H1 (cell line): ENCODE measurements at regions not wholly inside any gene's neighbourhood (a gene's known extent, or its start where the extent isn't known, plus 50 kb on each side); places are given as distances from the start of the nearest gene placed in this dataset.

Source experiments
- CTCF ChIA-PET: fragments of 300-600 bp; sonication (Branson Sonifier 250); formaldehyde crosslinking; loops from one replicate; lab custom pipeline; 2021; ENCODE audit not compliant: partially characterized antibody; lab: Charles Lee
- POLR2A ChIA-PET: fragments of 300-600 bp; sonication (Branson Sonifier 250); formaldehyde crosslinking; loops from one replicate; lab custom pipeline; 2021; ENCODE audit warnings: inconsistent platforms; ENCODE audit not compliant: partially characterized antibody; lab: Charles Lee
- DNase-seq, 2 experiments: peaks; one replicate each; pipeline versions ENCODE4 v3.0.0 to v3.0.0-alpha.2; 2010 to 2022; ENCODE audit warnings: low spot score in 2 of 2, low read depth in 1 of 2, mixed read lengths in 1 of 2
- FAIRE-seq: peaks from 2 replicates; lab custom pipeline; 2011; peaks lifted over from hg19 to GRCh38; lab: Jason Lieb, UNC
- H2AFZ ChIP-seq: 2 replicates; pipeline ENCODE4 v1.8.1; 2012; ENCODE audit warnings: low read length, inconsistent platforms
- H2AK5ac ChIP-seq: 2 replicates; pipeline ENCODE4 v1.6.1; 2013; ENCODE audit warnings: low read depth, low read length
- H2BK120ac ChIP-seq: replicated peaks from 2 replicates; pipeline ENCODE3; 2013; ENCODE audit warnings: low read depth, low read length, inconsistent platforms
- H2BK12ac ChIP-seq: 2 replicates; pipeline ENCODE4 v1.6.1; 2013; ENCODE audit warnings: low read depth, low read length
- H2BK15ac ChIP-seq: 2 replicates; pipeline ENCODE4 v1.6.1; 2013; ENCODE audit warnings: low read length
- H2BK20ac ChIP-seq: 2 replicates; pipeline ENCODE4 v1.6.1; 2013; ENCODE audit warnings: low read length
- H2BK5ac ChIP-seq: 2 replicates; pipeline ENCODE4 v1.6.1; 2013; ENCODE audit warnings: low read depth, low read length
- H3K14ac ChIP-seq: 2 replicates; pipeline ENCODE4 v1.6.1; 2013; ENCODE audit warnings: inconsistent platforms; ENCODE audit not compliant: insufficient read length
- H3K18ac ChIP-seq: 2 replicates; pipeline ENCODE4 v1.6.1; 2013; ENCODE audit warnings: low read length; ENCODE audit errors: extremely low read depth
- H3K23ac ChIP-seq: 2 replicates; pipeline ENCODE4 v1.6.1; 2013; ENCODE audit warnings: inconsistent platforms; ENCODE audit not compliant: insufficient read length
- H3K23me2 ChIP-seq: 2 replicates; pipeline ENCODE4 v1.6.1; 2013; ENCODE audit warnings: low read depth, low read length
- H3K27ac ChIP-seq: 2 replicates; pipeline ENCODE4 v1.6.1; 2011; ENCODE audit warnings: low read depth, low read length, inconsistent platforms
- H3K27me3 ChIP-seq, 4 experiments: replicated peaks in 1 of 4; 1 replicate in 1 of 4; 2 replicates in 3 of 4; pipeline versions ENCODE4 v1.6.1 to v1.8.1; 2011 to 2013; ENCODE audit warnings: low read length in 3 of 4, mild to moderate bottlenecking in 3 of 4, inconsistent platforms in 2 of 4, mixed read lengths in 2 of 4, moderate library complexity in 1 of 4; ENCODE audit not compliant: control insufficient read depth in 3 of 4, insufficient read depth in 3 of 4; ENCODE audit errors: extremely low read depth in 1 of 4
- H3K36me3 ChIP-seq, 4 experiments: 2 replicates each; pipeline versions ENCODE4 v1.6.1 to v1.8.1; 2011 to 2013; ENCODE audit warnings: mild to moderate bottlenecking in 4 of 4, low read length in 3 of 4, moderate library complexity in 2 of 4, control low read depth in 1 of 4, inconsistent platforms in 1 of 4; ENCODE audit not compliant: insufficient read depth in 4 of 4, control insufficient read depth in 2 of 4
- H3K4ac ChIP-seq: replicated peaks from 2 replicates; pipeline ENCODE3; 2013; ENCODE audit warnings: low read length, low read depth, mixed read lengths, inconsistent platforms; ENCODE audit not compliant: insufficient read length
- H3K4me1 ChIP-seq, 4 experiments: replicated peaks in 1 of 4; 1 replicate in 1 of 4; 2 replicates in 3 of 4; pipeline versions ENCODE4 v1.6.1 to v1.8.1; 2011 to 2013; ENCODE audit warnings: low read length in 3 of 4, inconsistent platforms in 2 of 4, mixed read lengths in 1 of 4; ENCODE audit not compliant: insufficient read depth in 4 of 4, control insufficient read depth in 3 of 4
- H3K4me2 ChIP-seq, 2 experiments: 2 replicates each; pipeline versions ENCODE4 v1.6.1 to v1.8.1; 2011 to 2013; ENCODE audit warnings: low read depth in 2 of 2, low read length in 2 of 2, control low read depth in 1 of 2, inconsistent platforms in 1 of 2, mild to moderate bottlenecking in 1 of 2; ENCODE audit not compliant: insufficient read depth in 1 of 2
- H3K4me3 ChIP-seq, 4 experiments: fragments of 200-600, 300-600 bp in 1 of 4; sonication (generic), shearing (Covaris generic), sonication (Bioruptor Twin) in 1 of 4; 2 replicates each; pipeline versions ENCODE4 v1.5.1 to v1.8.1; 2011 to 2016; ENCODE audit warnings: low read length in 4 of 4, low read depth in 3 of 4, control low read depth in 2 of 4, inconsistent platforms in 2 of 4, mild to moderate bottlenecking in 2 of 4, mixed read lengths in 1 of 4, moderate library complexity in 1 of 4; ENCODE audit not compliant: insufficient read depth in 2 of 4; ENCODE audit errors: extremely low read depth in 1 of 4
- H3K56ac ChIP-seq: replicated peaks from 2 replicates; pipeline ENCODE3; 2013; ENCODE audit warnings: low read depth, mild to moderate bottlenecking, mixed read lengths, low read length, inconsistent platforms; ENCODE audit not compliant: insufficient read length
- H3K79me1 ChIP-seq: 2 replicates; pipeline ENCODE4 v1.6.1; 2013; ENCODE audit warnings: low read depth, low read length, control low read depth
- H3K79me2 ChIP-seq, 2 experiments: 2 replicates each; pipeline versions ENCODE4 v1.6.1 to v1.8.1; 2012 to 2013; ENCODE audit warnings: low read length in 2 of 2, mild to moderate bottlenecking in 2 of 2, inconsistent platforms in 1 of 2; ENCODE audit not compliant: insufficient read depth in 2 of 2, control insufficient read depth in 1 of 2
- H3K9ac ChIP-seq, 4 experiments: replicated peaks in 1 of 4; 1 replicate in 1 of 4; 2 replicates in 3 of 4; pipeline versions ENCODE4 v1.6.1 to v1.8.1; 2011 to 2013; ENCODE audit warnings: low read depth in 3 of 4, low read length in 3 of 4, control low read depth in 2 of 4, mild to moderate bottlenecking in 2 of 4, moderate library complexity in 2 of 4, inconsistent platforms in 1 of 4; ENCODE audit errors: extremely low read depth in 1 of 4
- H3K9me3 ChIP-seq, 2 experiments: 2 replicates each; pipeline versions ENCODE4 v1.6.1 to v1.8.1; 2012 to 2013; ENCODE audit warnings: mild to moderate bottlenecking in 2 of 2, moderate library complexity in 2 of 2, control low read depth in 1 of 2, inconsistent platforms in 1 of 2, low read depth in 1 of 2, low read length in 1 of 2, mixed read lengths in 1 of 2; ENCODE audit not compliant: insufficient read depth in 2 of 2
- H4K20me1 ChIP-seq, 2 experiments: replicated peaks in 1 of 2; 2 replicates each; pipeline versions ENCODE3 to v1.8.1; 2011 to 2013; ENCODE audit warnings: inconsistent platforms in 2 of 2, low read length in 2 of 2, mild to moderate bottlenecking in 1 of 2; ENCODE audit not compliant: insufficient read depth in 2 of 2, control insufficient read depth in 1 of 2
- H4K5ac ChIP-seq: 2 replicates; pipeline ENCODE4 v1.6.1; 2013; ENCODE audit warnings: low read length, low read depth, mixed read lengths, inconsistent platforms; ENCODE audit not compliant: insufficient read length
- H4K8ac ChIP-seq: 2 replicates; pipeline ENCODE4 v1.8.0; 2013; ENCODE audit warnings: mild to moderate bottlenecking, moderate library complexity, low read length, inconsistent platforms; ENCODE audit not compliant: insufficient read depth; ENCODE audit errors: extremely low read depth
- H4K91ac ChIP-seq: replicated peaks from 2 replicates; pipeline ENCODE3; 2013; ENCODE audit warnings: low read length, mixed read lengths, inconsistent platforms; ENCODE audit not compliant: insufficient read length
- ATF2 ChIP-seq: IDR thresholded peaks from 2 replicates; pipeline ENCODE4 v1.6.1; 2012; ENCODE audit warnings: low read length, inconsistent platforms
- CEBPB ChIP-seq: IDR thresholded peaks from 2 replicates; pipeline ENCODE4 v1.6.1; 2012; ENCODE audit warnings: low read depth, low read length
- JUND ChIP-seq: IDR thresholded peaks from 2 replicates; pipeline ENCODE4 v1.6.1; 2011; ENCODE audit warnings: mild to moderate bottlenecking, improper control_type of control experiment, low read length
- KDM5A ChIP-seq: fragments of 200-600 bp; IDR thresholded peaks from 2 replicates; pipeline ENCODE4 v1.7.1; 2012; ENCODE audit warnings: mild to moderate bottlenecking, low read length, inconsistent platforms, mixed read lengths
- NANOG ChIP-seq: IDR thresholded peaks from 2 replicates; pipeline ENCODE4 v1.6.1; 2011; ENCODE audit warnings: low read length, low read depth, mild to moderate bottlenecking, inconsistent platforms; ENCODE audit not compliant: insufficient read depth, poor library complexity, severe bottlenecking
- NRF1 ChIP-seq: IDR thresholded peaks from 2 replicates; pipeline ENCODE4 v1.6.1; 2011; ENCODE audit warnings: mild to moderate bottlenecking, low read depth, low read length, improper control_type of control experiment
- POLR2AphosphoS5 ChIP-seq: IDR thresholded peaks from 2 replicates; pipeline ENCODE4 v1.6.1; 2011; ENCODE audit warnings: low read depth, low read length
- POU5F1 ChIP-seq: IDR thresholded peaks from 2 replicates; pipeline ENCODE4 v1.6.1; 2011; ENCODE audit warnings: low read depth, mild to moderate bottlenecking, low read length, moderate library complexity
- RFX5 ChIP-seq: IDR thresholded peaks from 2 replicates; pipeline ENCODE4 v1.6.1; 2011; ENCODE audit warnings: low read depth, low read length, improper control_type of control experiment, borderline replicate concordance
- RNF2 ChIP-seq: fragments of 200-900, 300-1000 bp; sonication (generic); IDR thresholded peaks from 2 replicates; pipeline ENCODE4 v1.7.1; 2016; ENCODE audit warnings: borderline replicate concordance, low read depth, mild to moderate bottlenecking, antibody characterized with exemption, low read length; ENCODE audit not compliant: poor library complexity, severe bottlenecking; ENCODE audit errors: missing control alignments
- SIX5 ChIP-seq: IDR thresholded peaks from 2 replicates; pipeline ENCODE4 v1.6.1; 2011; ENCODE audit warnings: mild to moderate bottlenecking, low read depth, low read length
- SP1 ChIP-seq: IDR thresholded peaks from 2 replicates; pipeline ENCODE4 v1.6.1; 2011; ENCODE audit warnings: low read depth, low read length
- SUZ12 ChIP-seq: fragments of 200-600 bp; sonication (generic); IDR thresholded peaks from 2 replicates; pipeline ENCODE4 v1.6.1; 2012; ENCODE audit warnings: mild to moderate bottlenecking, inconsistent platforms, low read length, moderate library complexity, mixed read lengths
- TAF1 ChIP-seq: IDR thresholded peaks from 2 replicates; pipeline ENCODE4 v1.6.1; 2011; ENCODE audit warnings: mild to moderate bottlenecking, low read depth, low read length
- WGBS, 2 experiments: shearing (Covaris generic) in 1 of 2; methylation state at CpG; one replicate each; pipeline versions ENCODE4 v1.1.6 to v1.1.7; 2013 to 2015; ENCODE audit warnings: low lambda C conversion rate in 2 of 2, mixed read lengths in 2 of 2, inconsistent platforms in 1 of 2, low coverage in 1 of 2, missing lambda C conversion rate in 1 of 2; ENCODE audit not compliant: insufficient replicate concordance in 2 of 2, insufficient coverage in 1 of 2, insufficient read length in 1 of 2; ENCODE audit errors: extremely low coverage in 1 of 2, missing lambda C conversion rate in 1 of 2; 5-methylcytosine and 5-hydroxymethylcytosine counted together

GRCh38 chr22:22958621-22959020 lies 71.0 kb downstream of the IGLL5 start:
- Histone ChIP-seq H2AK5ac (no peak overlapping the region), H2BK12ac (no peak overlapping the region), H3K56ac (no peak overlapping the region), H2BK20ac (no peak overlapping the region), H3K18ac (no peak overlapping the region), H3K4me3 (no peak overlapping the region), H3K4ac (no peak overlapping the region), H4K20me1 (no peaks in the 10 kb centered on the region), H3K9me3 (peaks cover 0 to 3% of the 10 kb centered on the region in 2 experiments; a peak in 1 of 4 replicates), H4K5ac (no peak overlapping the region), H3K27ac (no peak overlapping the region), H2BK5ac (no peak overlapping the region), H3K4me1 (0 out of 7 replicates have a peak, but pooled peaks cover 0 to 4% (median under 1%) of the 10 kb centered on the region in 4 experiments), H3K27me3 (peaks cover 0 to 17% (median 4%) of the 10 kb centered on the region in 4 experiments; a peak in 2 of 7 replicates), H3K79me1 (no peaks in the 10 kb centered on the region), H3K36me3 (no peaks in the 10 kb centered on the region), H3K23ac (no peak overlapping the region), H4K8ac (no peak overlapping the region), H4K91ac (no peak overlapping the region), H3K79me2 (no peaks in the 10 kb centered on the region), H3K14ac (no peak overlapping the region), H3K9ac (no peak overlapping the region), H3K23me2 (no peaks in the 10 kb centered on the region), H2AFZ (no peak overlapping the region), H2BK120ac (no peak overlapping the region), H3K4me2 (no peak overlapping the region), H2BK15ac (no peak overlapping the region)
- DNase-seq, result no peak
- FAIRE-seq, result no peak
- ChIA-PET POLR2A (no interaction called here), CTCF (interaction anchor here (0.6 to 8.7 kb wide), 31 partner anchors 16 to 619 kb away, joined by 3 to 384 read pairs (median 5); partner anchors contain the start of gene RSPH14)
- 74% methylated on average over 7 of the region's 7 CpGs; no CpG with 5 or more reads in 1 of the 2 experiments for WGBS, 2 experiments
- TF ChIP-seq POLR2AphosphoS5 (no peak), SUZ12 (no peak), SIX5 (no peak), KDM5A (no peak), RNF2 (no peak), ATF2 (no peak), TAF1 (no peak), CEBPB (no peak), POU5F1 (no peak), RFX5 (no peak), SP1 (no peak), JUND (no peak), NANOG (no peak), NRF1 (no peak)
